ENCODE measurements at regions not wholly inside any gene's neighbourhood (a gene's known extent, or its start where the extent isn't known, plus 50 kb on each side); places are given as distances from the start of the nearest gene placed in this dataset.

DNA sequence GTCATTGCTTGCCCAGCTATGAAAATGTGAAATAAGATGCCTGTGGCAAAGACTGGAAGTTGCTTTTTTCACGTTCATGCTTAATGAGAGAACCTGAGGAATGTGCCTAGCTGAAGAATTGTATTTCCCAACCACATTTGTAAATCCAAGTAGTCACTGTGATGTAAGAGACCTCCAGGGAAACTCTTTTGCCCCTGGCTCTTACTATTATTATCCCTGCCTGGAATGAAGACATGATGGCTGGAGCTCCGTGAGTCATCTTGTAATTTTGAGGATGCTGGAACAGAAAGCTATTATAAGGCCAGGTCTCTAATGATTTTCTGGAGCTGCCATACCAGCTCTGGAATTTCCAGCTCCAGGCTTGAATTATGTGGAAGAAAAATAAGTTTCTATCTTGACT lies 894.3 kb downstream of the DIAPH3 start:
- intact Hi-C loops (cut with DNase I), result no loop called here
- Histone ChIP-seq H3K27ac (no peak overlapping the region), H3K27me3 (no peaks in the 10 kb centered on the region), H3K9me3 (no peaks in the 10 kb centered on the region), H3K4me3 (no peak overlapping the region), H3K36me3 (replicated peaks in 1 of 2; ENCODE audit: insufficient read depth in 1 of 2, low read depth in 2 of 2) (no peaks in the 10 kb centered on the region), H3K4me1 (no peaks in the 10 kb centered on the region)
- TF ChIP-seq, protein P1, sequence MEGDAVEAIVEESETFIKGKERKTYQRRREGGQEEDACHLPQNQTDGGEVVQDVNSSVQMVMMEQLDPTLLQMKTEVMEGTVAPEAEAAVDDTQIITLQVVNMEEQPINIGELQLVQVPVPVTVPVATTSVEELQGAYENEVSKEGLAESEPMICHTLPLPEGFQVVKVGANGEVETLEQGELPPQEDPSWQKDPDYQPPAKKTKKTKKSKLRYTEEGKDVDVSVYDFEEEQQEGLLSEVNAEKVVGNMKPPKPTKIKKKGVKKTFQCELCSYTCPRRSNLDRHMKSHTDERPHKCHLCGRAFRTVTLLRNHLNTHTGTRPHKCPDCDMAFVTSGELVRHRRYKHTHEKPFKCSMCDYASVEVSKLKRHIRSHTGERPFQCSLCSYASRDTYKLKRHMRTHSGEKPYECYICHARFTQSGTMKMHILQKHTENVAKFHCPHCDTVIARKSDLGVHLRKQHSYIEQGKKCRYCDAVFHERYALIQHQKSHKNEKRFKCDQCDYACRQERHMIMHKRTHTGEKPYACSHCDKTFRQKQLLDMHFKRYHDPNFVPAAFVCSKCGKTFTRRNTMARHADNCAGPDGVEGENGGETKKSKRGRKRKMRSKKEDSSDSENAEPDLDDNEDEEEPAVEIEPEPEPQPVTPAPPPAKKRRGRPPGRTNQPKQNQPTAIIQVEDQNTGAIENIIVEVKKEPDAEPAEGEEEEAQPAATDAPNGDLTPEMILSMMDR (IDR thresholded peaks at IDR 0.05), result no peak
- TF ChIP-seq POLR2A (IDR thresholded peaks at IDR 0.05), result no peak
- WGBS, 2 donors, result 92% methylated on average over 2 of the region's 2 CpGs
- DNase-seq (no peak), ATAC-seq (no peak)

- Histone ChIP-seq H3K36me3 (replicated peaks in 1 of 2; ENCODE audit: insufficient read depth in 1 of 2, low read depth in 2 of 2) (no peaks in the 10 kb centered on the region), H3K4me1 (no peaks in the 10 kb centered on the region), H3K9me3 (no peaks in the 10 kb centered on the region), H3K27me3 (no peaks in the 10 kb centered on the region), H3K4me3 (no peak overlapping the region), H3K27ac (no peak overlapping the region)
- TF ChIP-seq, protein P1 (IDR thresholded peaks at IDR 0.05), result no peak
- no peak for TF ChIP-seq POLR2A (IDR thresholded peaks at IDR 0.05)
- ATAC-seq, result no peak
- intact Hi-C loops (cut with DNase I), result no loop called here
- DNase-seq, result no peak
These were observed 893.4 kb downstream of the DIAPH3 start for GRCh38 chr13:59270327-59270726.

GRCh38 chr13:59274958-59275727 lies 888.6 kb downstream of the DIAPH3 start:
- no peak overlapping the region for H3K27ac ChIP-seq
- WGBS, 2 donors, result 55 to 60% methylated on average over 1 of the region's 1 CpG
- H3K4me3 ChIP-seq, result no peak overlapping the region
- no peak for DNase-seq
- no peaks in the 10 kb centered on the region for H3K36me3 ChIP-seq (replicated peaks in 1 of 2; ENCODE audit: insufficient read depth in 1 of 2, low read depth in 2 of 2)
- no peak for TF ChIP-seq POLR2A (IDR thresholded peaks at IDR 0.05)
- TF ChIP-seq, protein P1 (IDR thresholded peaks at IDR 0.05), result no peak
- intact Hi-C loops (cut with DNase I), result no loop called here
- peaks cover 1% of the 10 kb centered on the region for H3K4me1 ChIP-seq
- no peaks in the 10 kb centered on the region for H3K9me3 ChIP-seq
- ATAC-seq, result no peak
- no peaks in the 10 kb centered on the region for H3K27me3 ChIP-seq

DNA sequence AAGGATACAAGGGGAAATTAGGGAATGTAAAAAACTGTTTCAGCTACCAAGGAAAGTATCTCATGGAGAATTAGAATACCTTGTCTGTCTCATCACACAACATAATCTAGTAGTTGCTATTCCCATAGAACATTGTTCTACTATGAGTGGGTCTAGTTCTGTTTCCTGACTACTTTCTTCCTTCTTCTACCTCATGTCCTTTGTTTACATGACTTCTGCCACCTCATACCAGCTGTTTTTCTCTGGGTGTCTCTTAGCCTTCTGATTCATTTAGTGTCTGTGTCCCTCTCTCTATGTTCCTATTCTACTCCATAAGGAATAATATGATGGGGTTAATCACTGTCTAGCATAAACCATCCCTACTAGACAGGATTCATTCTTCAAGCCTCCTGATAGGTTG lies 887.3 kb downstream of the DIAPH3 start:
- Histone ChIP-seq H3K9me3 (no peaks in the 10 kb centered on the region), H3K4me1 (peaks cover 6% of the 10 kb centered on the region), H3K27me3 (no peaks in the 10 kb centered on the region), H3K36me3 (replicated peaks in 1 of 2; ENCODE audit: insufficient read depth in 1 of 2, low read depth in 2 of 2) (no peaks in the 10 kb centered on the region), H3K27ac (no peak overlapping the region), H3K4me3 (no peak overlapping the region)
- intact Hi-C loops (cut with DNase I), result no loop called here
- DNase-seq, result no peak
- no peak for ATAC-seq
- TF ChIP-seq, protein P1 (IDR thresholded peaks at IDR 0.05), result no peak
- no peak for TF ChIP-seq POLR2A (IDR thresholded peaks at IDR 0.05)

GRCh38 chr13:59277106-59277505 lies 886.6 kb downstream of the DIAPH3 start:
- H3K27ac ChIP-seq, result no peak overlapping the region
- peaks cover 6% of the 10 kb centered on the region for H3K4me1 ChIP-seq
- no peak for ATAC-seq
- H3K36me3 ChIP-seq (replicated peaks in 1 of 2; ENCODE audit: insufficient read depth in 1 of 2, low read depth in 2 of 2), result no peaks in the 10 kb centered on the region
- intact Hi-C loops (cut with DNase I), result no loop called here
- no peak for DNase-seq
- no peaks in the 10 kb centered on the region for H3K27me3 ChIP-seq
- no peak overlapping the region for H3K4me3 ChIP-seq
- no peaks in the 10 kb centered on the region for H3K9me3 ChIP-seq
- no peak for TF ChIP-seq POLR2A (IDR thresholded peaks at IDR 0.05)
- TF ChIP-seq, protein P1 (IDR thresholded peaks at IDR 0.05), result no peak
